Ovary (tissue), 7 donors: ENCODE measurements at regions not wholly inside any gene's neighbourhood (a gene's known extent, or its start where the extent isn't known, plus 50 kb on each side); places are given as distances from the start of the nearest gene placed in this dataset.

Experiments used
- DNase-seq, 5 donors: peaks; one replicate each; pipeline ENCODE4 v3.0.0-alpha.2; 2019 to 2020
- H3K27ac ChIP-seq, 2 donors: fragments of 200-600 bp; one replicate each; pipeline versions ENCODE4 v1.5.1 to v1.8.0; 2019 to 2022
- H3K27me3 ChIP-seq: fragments of 200-600 bp; one replicate; pipeline ENCODE4 v1.8.0; 2022
- H3K36me3 ChIP-seq: fragments of 200-600 bp; sonication (generic); one replicate; pipeline ENCODE4 v1.5.1; 2019
- H3K4me1 ChIP-seq: one replicate; pipeline ENCODE4 v1.8.1; 2013; ENCODE audit warnings: mild to moderate bottlenecking, moderate library complexity; ENCODE audit not compliant: insufficient read depth
- H3K4me3 ChIP-seq: fragments of 200-600 bp; sonication (generic); one replicate; pipeline ENCODE4 v1.5.1; 2017
- H3K9me3 ChIP-seq, 2 donors: fragments of 200-600 bp in 1 of 2; sonication (generic) in 1 of 2; one replicate each; pipeline versions ENCODE4 v1.5.1 to v1.8.1; 2013 to 2019; ENCODE audit warnings: mild to moderate bottlenecking in 1 of 2, moderate library complexity in 1 of 2
- EP300 ChIP-seq: sonication (generic); formaldehyde crosslinking; IDR thresholded peaks from one replicate; pipeline ENCODE4 v1.6.1; 2017; ENCODE audit warnings: antibody characterized with exemption
- POLR2A ChIP-seq: fragments of 450-650 bp; IDR thresholded peaks from one replicate; pipeline ENCODE4 v1.6.1; 2017; ENCODE audit warnings: antibody characterized with exemption, mild to moderate bottlenecking, moderate library complexity
- WGBS, 3 donors: extraction: QIAGEN DNeasy Blood & Tissue Kit in 1 of 3; methylation state at CpG; one replicate each; pipeline versions ENCODE4 v1.1.5 to v1.1.7; 2013 to 2017; 5-methylcytosine and 5-hydroxymethylcytosine counted together
- intact Hi-C, 4 donors: fragments of 100-400 bp; cut with DNase I; formaldehyde crosslinking; loops; one replicate each; pipeline versions ENCODE4 v1.11.0 to v1.15.1; 2022 to 2023
- TF ChIP-seq, protein P1 (sequence below), 3 donors: fragments of 450-650 bp in 2 of 3; fragments of 200-600 bp in 1 of 3; IDR thresholded peaks; one replicate each; pipeline versions ENCODE4 v1.5.1 to v1.8.0; 2016 to 2022; ENCODE audit warnings: antibody characterized with exemption in 3 of 3, mild to moderate bottlenecking in 1 of 3
- donor health status: DM: no; HTN: no; CAD: no; lungs with moderate emphysema.
- donor health status: DM: no; HTN: no; CAD: no.
- donor health status: Bipolar disorder and iron deficiency.
- donor health status: DM: no; HTN: no; CAD: no.
- donor health status: DM: yes; HTN: yes; CAD: no.

DNA sequence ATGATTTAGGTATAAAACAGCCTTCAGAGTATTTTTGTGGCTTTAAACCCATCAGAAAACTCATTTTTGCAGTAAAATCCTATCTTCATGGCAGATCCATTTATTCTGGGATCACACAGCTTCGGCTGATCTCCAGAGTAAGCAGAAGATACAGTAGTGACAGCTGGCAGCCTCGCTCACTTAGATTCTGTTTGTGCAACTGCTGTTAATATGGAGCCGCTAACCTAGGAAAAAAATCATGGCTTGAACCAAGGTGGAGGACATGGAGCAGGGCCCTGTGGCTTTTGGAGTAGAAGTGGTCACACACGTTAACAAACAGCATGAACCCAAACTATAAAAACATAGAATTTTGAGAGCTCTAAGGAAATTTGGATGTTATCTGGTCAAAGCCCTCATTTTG lies 137.2 kb upstream of the ARHGAP5 start:
- Histone ChIP-seq H3K27ac (no peak overlapping the region), H3K27me3 (no peaks in the 10 kb centered on the region), H3K9me3 (no peaks in the 10 kb centered on the region), H3K36me3 (no peaks in the 10 kb centered on the region), H3K4me3 (no peak overlapping the region), H3K4me1 (no peaks in the 10 kb centered on the region)
- intact Hi-C loops = loop anchor here in 2 of 4 donors (10.0 kb wide), 1 partner anchor 315 kb away; no protein-coding TSS in a partner anchor
- no peak for DNase-seq
- WGBS, 3 donors = 91 to 95% (median 94%) methylated on average over 4 of the region's 4 CpGs
- TF ChIP-seq POLR2A (no peak), EP300 (no peak)
- TF ChIP-seq, protein P1, sequence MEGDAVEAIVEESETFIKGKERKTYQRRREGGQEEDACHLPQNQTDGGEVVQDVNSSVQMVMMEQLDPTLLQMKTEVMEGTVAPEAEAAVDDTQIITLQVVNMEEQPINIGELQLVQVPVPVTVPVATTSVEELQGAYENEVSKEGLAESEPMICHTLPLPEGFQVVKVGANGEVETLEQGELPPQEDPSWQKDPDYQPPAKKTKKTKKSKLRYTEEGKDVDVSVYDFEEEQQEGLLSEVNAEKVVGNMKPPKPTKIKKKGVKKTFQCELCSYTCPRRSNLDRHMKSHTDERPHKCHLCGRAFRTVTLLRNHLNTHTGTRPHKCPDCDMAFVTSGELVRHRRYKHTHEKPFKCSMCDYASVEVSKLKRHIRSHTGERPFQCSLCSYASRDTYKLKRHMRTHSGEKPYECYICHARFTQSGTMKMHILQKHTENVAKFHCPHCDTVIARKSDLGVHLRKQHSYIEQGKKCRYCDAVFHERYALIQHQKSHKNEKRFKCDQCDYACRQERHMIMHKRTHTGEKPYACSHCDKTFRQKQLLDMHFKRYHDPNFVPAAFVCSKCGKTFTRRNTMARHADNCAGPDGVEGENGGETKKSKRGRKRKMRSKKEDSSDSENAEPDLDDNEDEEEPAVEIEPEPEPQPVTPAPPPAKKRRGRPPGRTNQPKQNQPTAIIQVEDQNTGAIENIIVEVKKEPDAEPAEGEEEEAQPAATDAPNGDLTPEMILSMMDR (IDR thresholded peaks at IDR 0.05) = no peak

- Histone ChIP-seq H3K27me3 (no peaks in the 10 kb centered on the region), H3K27ac (no peak overlapping the region), H3K36me3 (no peaks in the 10 kb centered on the region), H3K4me3 (no peak overlapping the region), H3K9me3 (no peaks in the 10 kb centered on the region), H3K4me1 (no peaks in the 10 kb centered on the region)
- TF ChIP-seq EP300 = no peak
- TF ChIP-seq, protein P1 (IDR thresholded peaks at IDR 0.05) = no peak
- TF ChIP-seq POLR2A = no peak
- WGBS, 3 donors = 91 to 96% (median 93%) methylated on average over 1 of the region's 1 CpG
- DNase-seq = no peak
- intact Hi-C loops = no loop called here
These were observed 135.6 kb upstream of the ARHGAP5 start for GRCh38 chr14:31941487-31941886.

- no peak for DNase-seq
- Histone ChIP-seq H3K36me3 (no peaks in the 10 kb centered on the region), H3K27me3 (no peaks in the 10 kb centered on the region), H3K9me3 (no peaks in the 10 kb centered on the region), H3K4me1 (no peaks in the 10 kb centered on the region), H3K4me3 (no peak overlapping the region), H3K27ac (no peak overlapping the region)
- TF ChIP-seq EP300 (no peak), POLR2A (no peak)
- TF ChIP-seq, protein P1 (IDR thresholded peaks at IDR 0.05) = no peak
- 86 to 89% (median 87%) methylated on average over 9 of the region's 9 CpGs for WGBS, 3 donors
- intact Hi-C loops = no loop called here
These were observed 134.8 kb upstream of the ARHGAP5 start for GRCh38 chr14:31942166-31942841.

DNA sequence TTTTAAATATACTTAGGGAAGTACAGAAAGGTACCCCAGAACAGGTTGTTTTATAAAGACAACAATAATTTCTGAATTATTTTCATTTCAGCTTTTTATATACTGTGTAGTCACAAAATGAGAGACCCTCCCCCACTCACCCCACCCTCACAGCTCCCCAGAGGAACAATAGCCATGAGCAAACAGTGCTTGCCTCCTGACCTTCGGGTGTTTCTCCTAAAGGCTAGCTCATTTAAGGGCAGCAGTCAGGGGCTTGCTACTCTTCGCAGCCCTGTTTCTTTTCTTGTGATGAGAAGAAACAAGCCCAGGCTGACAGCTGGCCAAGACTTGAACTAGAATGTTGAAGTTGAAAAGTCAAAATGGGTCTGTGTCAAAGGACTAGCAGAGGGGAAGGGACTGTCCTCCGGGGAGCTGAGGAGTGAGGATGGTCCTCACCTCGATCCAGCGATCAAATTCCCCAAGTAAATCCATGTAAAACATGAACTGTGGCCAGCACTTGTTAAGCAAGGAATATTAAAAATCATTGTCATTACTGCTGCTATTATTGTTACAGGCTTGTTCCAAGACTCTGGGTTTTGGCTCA lies 133.8 kb upstream of the ARHGAP5 start:
- Histone ChIP-seq H3K4me3 (no peak overlapping the region), H3K27ac (no peak overlapping the region), H3K36me3 (no peaks in the 10 kb centered on the region), H3K4me1 (no peaks in the 10 kb centered on the region), H3K9me3 (no peaks in the 10 kb centered on the region), H3K27me3 (no peaks in the 10 kb centered on the region)
- no peak for TF ChIP-seq EP300
- intact Hi-C loops = no loop called here
- WGBS, 3 donors = 87 to 92% (median 89%) methylated on average over 5 of the region's 5 CpGs
- no peak for DNase-seq

DNA sequence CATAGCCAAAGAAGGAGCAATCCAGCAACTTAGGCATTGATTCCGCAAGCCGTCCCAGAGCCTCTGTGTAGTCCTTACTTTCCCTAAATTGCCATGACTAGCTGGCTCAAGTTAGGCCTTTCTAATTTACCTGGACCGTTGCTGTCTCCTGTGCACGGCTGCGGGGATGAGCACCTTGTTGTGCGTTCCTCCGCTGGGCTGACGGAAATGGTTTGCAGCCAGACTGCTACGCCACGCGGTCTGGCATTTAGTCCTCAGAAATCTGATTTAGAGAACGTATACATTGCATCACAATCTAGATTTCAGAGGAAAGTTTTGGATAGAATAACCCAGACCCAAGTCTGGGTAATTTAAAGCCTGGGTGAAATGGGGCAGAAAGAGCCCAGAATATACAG lies 133.2 kb upstream of the ARHGAP5 start:
- no peak overlapping the region for H3K27ac ChIP-seq
- intact Hi-C loops = no loop called here
- 98 to 99% (median 98%) methylated on average over 12 of the region's 12 CpGs for WGBS, 3 donors

More for the DNA sequence above, 133.2 kb upstream of the ARHGAP5 start:
- H3K9me3 ChIP-seq = no peaks in the 10 kb centered on the region
- H3K4me1 ChIP-seq = no peaks in the 10 kb centered on the region
- H3K36me3 ChIP-seq = no peaks in the 10 kb centered on the region
- H3K27me3 ChIP-seq = no peaks in the 10 kb centered on the region
- TF ChIP-seq, protein P1 (IDR thresholded peaks at IDR 0.05) = no peak
- TF ChIP-seq POLR2A (no peak), EP300 (no peak)
- H3K4me3 ChIP-seq = no peak overlapping the region
- DNase-seq = no peak
